T-cell (primary cell): ENCODE measurements at regions not wholly inside any gene's neighbourhood (a gene's known extent, or its start where the extent isn't known, plus 50 kb on each side); places are given as distances from the start of the nearest gene placed in this dataset.

Experiments
- ATAC-seq, 4 experiments: fragments of 200-7000 bp in 3 of 4; fragments of 150-1000 bp in 1 of 4; cut with Tn5 transposase; replicated peaks in 1 of 4; 1 replicate in 3 of 4; 2 replicates in 1 of 4; pipeline ENCODE4 v1.10.0; 2021; ENCODE audit warnings: moderate library complexity in 3 of 4, mild to moderate bottlenecking in 2 of 4, moderate number of reproducible peaks in 1 of 4
- CTCF ChIA-PET, 2 donors: fragments of 300-600 bp; sonication (Branson Sonifier 250); formaldehyde crosslinking; loops; one replicate each; lab custom pipeline; 2022; ENCODE audit warnings: antibody characterized with exemption in 2 of 2; lab: Charles Lee
- POLR2A ChIA-PET, 2 donors: fragments of 300-600 bp; sonication (Branson Sonifier 250); formaldehyde crosslinking; loops; one replicate each; lab custom pipeline; 2022; ENCODE audit warnings: antibody characterized with exemption in 2 of 2; lab: Charles Lee
- DNase-seq, 35 experiments: peaks; one replicate each; pipeline versions ENCODE4 v3.0.0 to v3.0.0-alpha.2; 2013 to 2023
- H3K27ac ChIP-seq: one replicate; pipeline ENCODE4 v1.5.1; 2013; ENCODE audit warnings: low read length
- H3K27me3 ChIP-seq, 2 experiments: replicated peaks in 1 of 2; 1 replicate in 1 of 2; 2 replicates in 1 of 2; pipeline versions ENCODE4 v1.6.1 to v1.7.0; 2013; ENCODE audit warnings: low read length in 1 of 2, mixed read lengths in 1 of 2; ENCODE audit not compliant: control insufficient read depth in 2 of 2, insufficient read depth in 2 of 2; ENCODE audit errors: extremely low read depth in 1 of 2
- H3K36me3 ChIP-seq, 2 donors: 1 replicate in 1 of 2; 2 replicates in 1 of 2; pipeline versions ENCODE4 v1.6.1 to v1.7.0; 2013; ENCODE audit warnings: low read length in 1 of 2; ENCODE audit not compliant: control insufficient read depth in 2 of 2, insufficient read depth in 1 of 2; ENCODE audit errors: extremely low read depth in 1 of 2
- H3K4me1 ChIP-seq, 2 experiments: 1 replicate in 1 of 2; 2 replicates in 1 of 2; pipeline versions ENCODE4 v1.6.1 to v1.7.0; 2013; ENCODE audit warnings: low read length in 2 of 2, mixed read lengths in 1 of 2; ENCODE audit not compliant: insufficient read depth in 2 of 2, control insufficient read depth in 1 of 2; ENCODE audit errors: extremely low read depth in 1 of 2
- H3K4me3 ChIP-seq, 2 donors: 1 replicate in 1 of 2; 2 replicates in 1 of 2; pipeline versions ENCODE4 v1.5.1 to v1.7.0; 2013; ENCODE audit warnings: mild to moderate bottlenecking in 2 of 2, low read length in 1 of 2, moderate library complexity in 1 of 2; ENCODE audit not compliant: control insufficient read depth in 1 of 2; ENCODE audit errors: extremely low read depth in 1 of 2
- H3K9me3 ChIP-seq: 2 replicates; pipeline ENCODE4 v1.7.0; 2013
- H3K27ac Mint-ChIP-seq, 2 donors: one replicate each; pipeline ENCODE4 v1.8.0; 2020 to 2021; ENCODE audit warnings: mild to moderate bottlenecking in 2 of 2, mixed read lengths in 2 of 2
- H3K27me3 Mint-ChIP-seq, 2 donors: one replicate each; pipeline ENCODE4 v1.8.0; 2021 to 2022; ENCODE audit warnings: mixed read lengths in 2 of 2
- H3K36me3 Mint-ChIP-seq: one replicate; pipeline ENCODE4 v1.8.0; 2021; ENCODE audit warnings: mixed read lengths
- H3K4me1 Mint-ChIP-seq, 3 donors: one replicate each; pipeline ENCODE4 v1.8.0; 2020 to 2022; ENCODE audit warnings: mixed read lengths in 3 of 3, mild to moderate bottlenecking in 1 of 3
- H3K4me3 Mint-ChIP-seq, 3 donors: one replicate each; pipeline ENCODE4 v1.8.0; 2020 to 2022; ENCODE audit warnings: mild to moderate bottlenecking in 3 of 3, mixed read lengths in 3 of 3, moderate library complexity in 3 of 3
- H3K9me3 Mint-ChIP-seq, 3 donors: one replicate each; pipeline ENCODE4 v1.8.0; 2020 to 2022; ENCODE audit warnings: mixed read lengths in 3 of 3
- WGBS: methylation state at CpG from one replicate; pipeline ENCODE4 v1.1.5; 2013; ENCODE audit warnings: missing lambda C conversion rate; ENCODE audit not compliant: insufficient coverage; 5-methylcytosine and 5-hydroxymethylcytosine counted together

DNA sequence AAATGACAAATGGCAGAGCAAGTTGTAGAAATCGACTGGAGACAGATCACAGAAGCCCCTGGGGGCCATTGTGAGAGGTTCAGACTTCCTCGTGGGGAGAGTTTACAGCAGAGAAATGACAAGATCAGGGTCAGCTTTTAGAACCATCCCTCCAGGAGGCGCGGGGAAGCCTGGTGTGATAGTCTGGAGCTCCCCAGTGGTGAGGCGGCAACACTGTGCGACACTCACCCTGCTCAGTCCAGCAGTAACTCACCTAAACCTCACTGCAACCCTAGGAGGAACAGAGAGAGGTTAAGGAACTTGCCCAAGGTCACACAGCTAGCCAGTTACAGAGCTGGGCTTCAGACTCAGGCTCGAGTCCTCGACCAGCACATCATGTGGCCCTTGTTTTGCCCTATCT lies 123.4 kb upstream of the IRX3 start:
- Histone ChIP-seq H3K27me3 (peaks cover 0 to 20% of the 10 kb centered on the region in 2 experiments), H3K9me3 (no peaks in the 10 kb centered on the region), H3K4me3 (no peak overlapping the region), H3K36me3 (no peaks in the 10 kb centered on the region), H3K4me1 (no peaks in the 10 kb centered on the region), H3K27ac (no peak overlapping the region)
- Mint-ChIP-seq H3K9me3 (no peaks in the 10 kb centered on the region), H3K4me1 (peaks cover 0 to 3% (median 0%) of the 10 kb centered on the region in 3 donors), H3K27me3 (peaks cover 4 to 10% of the 10 kb centered on the region in 2 donors), H3K36me3 (no peaks in the 10 kb centered on the region), H3K4me3 (no peak overlapping the region), H3K27ac (no peak overlapping the region)
- ChIA-PET CTCF (no interaction called here), POLR2A (no interaction called here)
- DNase-seq (no peak), ATAC-seq (no peak)
- WGBS = 29% methylated on average over 1 of the region's 8 CpGs

GRCh38 chr16:54407596-54407995 lies 121.0 kb upstream of the IRX3 start:
- Mint-ChIP-seq H3K27ac (no peak overlapping the region), H3K27me3 (peaks cover 4 to 10% of the 10 kb centered on the region in 2 donors), H3K4me1 (peaks cover 0 to 3% (median 0%) of the 10 kb centered on the region in 3 donors), H3K9me3 (no peaks in the 10 kb centered on the region), H3K4me3 (no peak overlapping the region), H3K36me3 (no peaks in the 10 kb centered on the region)
- Histone ChIP-seq H3K4me1 (no peaks in the 10 kb centered on the region), H3K36me3 (no peaks in the 10 kb centered on the region), H3K27ac (no peak overlapping the region), H3K4me3 (no peak overlapping the region), H3K27me3 (peaks cover 0 to 23% of the 10 kb centered on the region in 2 experiments), H3K9me3 (no peaks in the 10 kb centered on the region)
- WGBS = no CpG with 5 or more reads among the region's 3 CpGs
- ChIA-PET POLR2A (no interaction called here), CTCF (no interaction called here)
- DNase-seq (no peak), ATAC-seq (no peak)

DNA sequence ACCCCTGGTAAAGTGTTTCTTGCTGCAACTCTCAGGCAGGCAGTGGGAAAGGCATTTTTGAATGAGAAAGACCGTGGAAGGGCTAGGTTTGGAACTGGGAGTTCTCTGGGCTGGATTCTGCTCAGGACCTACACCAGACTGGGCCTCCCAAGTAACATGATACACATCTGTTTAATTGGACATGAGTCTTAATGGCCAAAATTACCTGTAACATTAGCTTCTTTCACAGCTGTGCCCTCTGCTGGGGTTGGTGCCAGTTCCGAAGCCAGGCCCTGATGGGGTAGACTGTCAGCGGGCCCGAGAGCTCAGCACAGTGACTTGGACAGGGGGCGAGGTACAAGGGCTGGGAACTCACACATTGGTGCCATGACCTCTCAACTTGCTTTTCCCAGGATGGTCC lies 118.9 kb upstream of the IRX3 start:
- Histone ChIP-seq H3K36me3 (no peaks in the 10 kb centered on the region), H3K4me1 (no peaks in the 10 kb centered on the region), H3K4me3 (no peak overlapping the region), H3K27me3 (peaks cover 0 to 15% of the 10 kb centered on the region in 2 experiments), H3K9me3 (no peaks in the 10 kb centered on the region), H3K27ac (no peak overlapping the region)
- CTCF ChIA-PET = no interaction called here
- DNase-seq (no peak), ATAC-seq (no peak)
- POLR2A ChIA-PET = no interaction called here
- WGBS = 91% methylated on average over 4 of the region's 5 CpGs
- H3K4me3 Mint-ChIP-seq = no peak overlapping the region
- peaks cover 0 to 4% of the 10 kb centered on the region in 2 donors for H3K27me3 Mint-ChIP-seq
- no peaks in the 10 kb centered on the region for H3K4me1 Mint-ChIP-seq
- H3K9me3 Mint-ChIP-seq = no peaks in the 10 kb centered on the region
- no peak overlapping the region for H3K27ac Mint-ChIP-seq
- no peaks in the 10 kb centered on the region for H3K36me3 Mint-ChIP-seq

DNA sequence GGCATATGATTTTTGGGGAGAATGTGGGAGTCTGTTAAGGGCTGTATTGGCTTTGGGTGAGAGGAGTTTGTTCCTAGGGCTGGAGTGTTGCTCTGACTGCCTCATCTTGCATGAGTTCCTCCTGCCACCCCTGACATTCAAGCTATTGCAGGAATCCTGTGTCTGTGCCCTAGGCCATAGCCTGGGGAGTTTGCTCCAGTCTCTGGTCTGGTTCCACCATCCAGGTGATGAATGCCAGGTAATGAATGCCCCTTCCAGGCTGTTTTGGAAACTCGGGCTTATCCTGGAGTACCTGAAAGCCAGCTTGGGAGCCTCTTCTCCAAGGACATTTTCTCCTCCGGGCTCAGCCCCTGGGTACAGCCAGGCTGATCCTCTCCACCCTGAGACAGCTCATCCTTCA lies 117.0 kb upstream of the IRX3 start:
- DNase-seq = no peak
- Mint-ChIP-seq H3K4me1 (no peaks in the 10 kb centered on the region), H3K27me3 (peaks cover 4% of the 10 kb centered on the region in 2 donors), H3K36me3 (no peaks in the 10 kb centered on the region), H3K4me3 (no peak overlapping the region), H3K27ac (no peak overlapping the region), H3K9me3 (no peaks in the 10 kb centered on the region)
- H3K4me3 ChIP-seq = no peak overlapping the region
- ChIA-PET CTCF (no interaction called here), POLR2A (no interaction called here)
- no peak overlapping the region for H3K27ac ChIP-seq
- ATAC-seq = no peak
- H3K4me1 ChIP-seq = no peaks in the 10 kb centered on the region
- WGBS = 55% methylated on average over 1 of the region's 2 CpGs
- H3K27me3 ChIP-seq = peaks cover 0 to 15% of the 10 kb centered on the region in 2 experiments
- no peaks in the 10 kb centered on the region for H3K36me3 ChIP-seq
- H3K9me3 ChIP-seq = no peaks in the 10 kb centered on the region

DNA sequence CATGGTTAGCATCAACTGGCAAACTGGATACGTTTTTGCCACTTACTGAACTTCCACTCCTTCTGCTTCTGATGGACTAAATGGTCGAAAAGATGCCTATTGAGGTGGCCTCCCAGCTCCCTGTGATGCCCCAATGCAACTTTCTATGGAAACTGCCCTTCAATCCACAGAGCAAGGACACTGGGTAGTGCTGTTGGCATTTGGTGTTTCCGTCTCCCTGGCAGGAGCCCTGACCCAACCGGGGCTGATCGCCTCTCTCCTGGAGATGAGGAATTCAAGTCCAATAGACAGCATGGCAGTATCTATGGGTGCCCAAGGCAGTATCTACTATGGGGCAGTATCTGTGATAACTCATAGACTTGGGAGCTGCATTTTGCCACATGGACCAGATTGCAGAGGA lies 116.3 kb upstream of the IRX3 start:
- Histone ChIP-seq H3K27me3 (peaks cover 0 to 15% of the 10 kb centered on the region in 2 experiments), H3K9me3 (no peaks in the 10 kb centered on the region), H3K4me1 (no peaks in the 10 kb centered on the region), H3K27ac (no peak overlapping the region), H3K4me3 (no peak overlapping the region), H3K36me3 (no peaks in the 10 kb centered on the region)
- DNase-seq = no peak
- H3K27me3 Mint-ChIP-seq = peaks cover 6 to 8% of the 10 kb centered on the region in 2 donors
- POLR2A ChIA-PET = no interaction called here
- no peaks in the 10 kb centered on the region for H3K4me1 Mint-ChIP-seq
- no peak for ATAC-seq
- 81% methylated on average over 3 of the region's 5 CpGs for WGBS
- no peaks in the 10 kb centered on the region for H3K36me3 Mint-ChIP-seq
- CTCF ChIA-PET = no interaction called here
- no peaks in the 10 kb centered on the region for H3K9me3 Mint-ChIP-seq
- no peak overlapping the region for H3K4me3 Mint-ChIP-seq
- H3K27ac Mint-ChIP-seq = no peak overlapping the region

GRCh38 chr16:54402270-54402669 lies 115.7 kb upstream of the IRX3 start:
- ATAC-seq (no peak), DNase-seq (no peak)
- ChIA-PET CTCF (no interaction called here), POLR2A (no interaction called here)
- H3K27ac ChIP-seq = no peak overlapping the region
- no peak overlapping the region for H3K4me3 ChIP-seq
- Mint-ChIP-seq H3K4me1 (no peaks in the 10 kb centered on the region), H3K36me3 (no peaks in the 10 kb centered on the region), H3K4me3 (no peak overlapping the region), H3K27me3 (peaks cover 8 to 10% of the 10 kb centered on the region in 2 donors), H3K9me3 (no peaks in the 10 kb centered on the region), H3K27ac (no peak overlapping the region)
- no peaks in the 10 kb centered on the region for H3K4me1 ChIP-seq
- H3K27me3 ChIP-seq = peaks cover 0 to 17% of the 10 kb centered on the region in 2 experiments
- no peaks in the 10 kb centered on the region for H3K36me3 ChIP-seq
- no peaks in the 10 kb centered on the region for H3K9me3 ChIP-seq
- WGBS = 74% methylated on average over 3 of the region's 4 CpGs

- no peak for ATAC-seq
- H3K36me3 ChIP-seq = no peaks in the 10 kb centered on the region
- no peak overlapping the region for H3K27ac Mint-ChIP-seq
- no peak overlapping the region for H3K27ac ChIP-seq
- no peak overlapping the region for H3K4me3 Mint-ChIP-seq
- ChIA-PET CTCF (no interaction called here), POLR2A (no interaction called here)
- 100% methylated on average over 1 of the region's 5 CpGs for WGBS
- H3K9me3 Mint-ChIP-seq = peaks cover 0 to 3% (median 2%) of the 10 kb centered on the region in 3 donors
- H3K4me3 ChIP-seq = no peak overlapping the region
- DNase-seq = no peak
- peaks cover 4 to 21% of the 10 kb centered on the region in 2 donors for H3K27me3 Mint-ChIP-seq
- H3K36me3 Mint-ChIP-seq = no peaks in the 10 kb centered on the region
- peaks cover 0 to 19% of the 10 kb centered on the region in 2 experiments for H3K27me3 ChIP-seq
- no peaks in the 10 kb centered on the region for H3K9me3 ChIP-seq
- H3K4me1 Mint-ChIP-seq = no peaks in the 10 kb centered on the region
- H3K4me1 ChIP-seq = no peaks in the 10 kb centered on the region
These were observed 113.7 kb upstream of the IRX3 start for GRCh38 chr16:54400261-54400660.
